ENCODE measurements at regions not wholly inside any gene's neighbourhood (a gene's known extent, or its start where the extent isn't known, plus 50 kb on each side); places are given as distances from the start of the nearest gene placed in this dataset.

DNA sequence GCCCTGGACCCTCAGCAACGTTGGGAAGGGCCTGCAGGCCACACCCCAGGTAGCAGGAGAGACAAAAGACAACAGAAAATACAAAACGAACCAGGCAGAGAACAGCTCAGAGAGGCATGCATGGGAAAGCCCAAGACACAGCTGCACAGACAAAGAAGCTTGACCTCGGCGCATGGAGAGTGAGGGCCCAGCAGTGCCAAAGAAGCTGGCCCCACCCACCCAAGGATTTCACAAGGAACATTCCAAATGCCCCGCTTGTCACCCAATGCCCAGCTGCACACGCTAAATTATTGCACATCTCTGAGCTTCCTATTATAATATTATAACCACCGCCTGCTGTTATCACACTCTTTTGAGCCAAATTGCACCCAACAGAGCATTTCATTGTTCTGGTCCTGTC is 147.7 kb upstream of the TBL1X start:
- no peak for TF ChIP-seq CTCF (IDR thresholded peaks at IDR 0.05)

- TF ChIP-seq CTCF (IDR thresholded peaks at IDR 0.05): no peak
Observed at GRCh38 chrX:9318213-9318612, 146.6 kb upstream of the TBL1X start.

GRCh38 chrX:9318766-9319165 is 146.1 kb upstream of the TBL1X start:
- no peak for TF ChIP-seq CTCF (IDR thresholded peaks at IDR 0.05)

GRCh38 chrX:9320940-9321339 is 143.9 kb upstream of the TBL1X start:
- no peak for TF ChIP-seq CTCF (IDR thresholded peaks at IDR 0.05)

- no peak for TF ChIP-seq CTCF (IDR thresholded peaks at IDR 0.05)
Observed at GRCh38 chrX:9324676-9325075, 140.2 kb upstream of the TBL1X start.

DNA sequence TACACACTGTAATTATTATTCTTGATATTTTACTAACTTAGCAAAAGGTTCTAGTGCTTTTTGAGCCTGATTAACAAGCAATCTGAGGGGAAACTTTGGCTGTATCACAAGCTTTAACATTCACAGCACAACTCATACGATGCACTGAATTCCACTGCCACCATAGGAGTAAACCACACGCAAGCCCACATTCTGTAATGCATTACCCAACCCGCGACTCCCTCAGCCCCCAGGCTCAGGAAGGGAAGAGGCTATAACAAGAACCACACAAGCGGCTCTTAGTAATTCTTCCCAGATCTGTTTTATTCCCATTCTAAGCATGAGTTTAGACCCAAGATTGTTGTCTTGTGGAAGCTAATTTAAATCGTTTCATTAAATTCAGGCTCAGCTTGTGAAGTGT is 138.5 kb upstream of the TBL1X start:
- TF ChIP-seq CTCF (IDR thresholded peaks at IDR 0.05): no peak

DNA sequence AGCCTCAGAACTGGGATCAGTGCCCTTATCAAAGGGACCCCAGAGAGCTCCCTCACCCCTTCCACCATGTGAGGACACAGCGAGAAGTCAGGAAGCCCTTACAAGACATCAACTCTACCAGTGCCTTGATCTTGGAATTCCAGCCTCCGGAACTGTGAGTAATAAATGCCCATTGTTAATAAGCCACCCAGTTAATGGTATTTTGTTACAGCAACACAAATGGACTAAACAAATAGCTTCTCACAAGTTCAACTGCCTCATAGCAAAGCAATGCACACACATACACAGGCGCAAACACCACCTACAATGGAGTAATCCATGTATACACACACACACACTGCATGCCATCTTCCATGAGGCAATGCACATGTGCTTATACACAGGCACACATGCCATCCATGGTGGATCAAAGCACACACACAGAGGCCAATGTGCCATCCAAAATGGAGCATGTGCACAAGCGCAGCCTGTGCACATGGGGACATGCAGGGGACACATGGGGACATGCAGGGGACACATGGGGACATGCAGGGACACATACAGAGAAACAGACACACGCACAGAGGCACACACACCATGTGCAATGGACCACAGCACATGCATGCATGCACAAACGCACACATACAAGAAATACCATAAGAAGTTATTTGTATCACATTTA is 137.6 kb upstream of the TBL1X start:
- no peak for TF ChIP-seq CTCF (IDR thresholded peaks at IDR 0.05)

DNA sequence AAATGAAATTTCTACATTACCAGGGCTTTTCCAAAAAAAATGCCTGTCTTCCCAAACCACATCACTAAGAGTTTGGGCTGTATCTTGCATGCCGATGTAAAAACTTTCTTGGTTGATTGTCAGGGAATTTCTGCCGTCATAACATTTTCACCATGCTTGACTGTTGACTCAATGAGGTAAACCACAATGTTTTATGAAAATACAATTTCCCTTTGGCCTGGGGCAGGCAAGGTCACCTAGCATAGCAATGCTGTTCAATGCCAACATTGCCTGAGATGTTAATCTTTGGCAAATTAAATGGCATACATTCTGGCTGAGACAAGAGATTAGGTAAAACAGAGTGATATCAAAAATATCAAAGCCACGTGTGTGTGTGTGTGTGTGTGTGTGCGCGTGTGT is 137.1 kb upstream of the TBL1X start:
- TF ChIP-seq CTCF (IDR thresholded peaks at IDR 0.05): no peak

Measured in LNCAP (cell line).